Liver (tissue), 8 donors: ENCODE measurements at regions not wholly inside any gene's neighbourhood (a gene's known extent, or its start where the extent isn't known, plus 50 kb on each side); places are given as distances from the start of the nearest gene placed in this dataset.

ENCODE experiments used
- DNase-seq: peaks from one replicate; pipeline ENCODE4 v3.0.0-alpha.2; 2017; ENCODE audit warnings: low spot score
- H3K27ac ChIP-seq, 2 donors: one replicate each; pipeline ENCODE4 v1.7.0; 2013; ENCODE audit warnings: inconsistent platforms in 2 of 2, low read length in 2 of 2, control low read depth in 1 of 2, low read depth in 1 of 2, mild to moderate bottlenecking in 1 of 2
- H3K27me3 ChIP-seq, 4 donors: one replicate each; pipeline versions ENCODE4 v1.6.1 to v1.7.0; 2013; ENCODE audit warnings: low read length in 3 of 4, inconsistent platforms in 1 of 4, mild to moderate bottlenecking in 1 of 4, moderate library complexity in 1 of 4; ENCODE audit not compliant: control insufficient read depth in 4 of 4, insufficient read depth in 4 of 4
- H3K36me3 ChIP-seq, 4 donors: one replicate each; pipeline versions ENCODE4 v1.6.1 to v1.7.0; 2013; ENCODE audit warnings: low read length in 3 of 4, mild to moderate bottlenecking in 3 of 4, low read depth in 1 of 4, moderate library complexity in 1 of 4; ENCODE audit not compliant: control insufficient read depth in 4 of 4, insufficient read depth in 3 of 4
- H3K4me1 ChIP-seq, 4 donors: one replicate each; pipeline versions ENCODE4 v1.6.1 to v1.7.0; 2013; ENCODE audit warnings: low read length in 3 of 4, mild to moderate bottlenecking in 3 of 4, moderate library complexity in 1 of 4; ENCODE audit not compliant: control insufficient read depth in 4 of 4, insufficient read depth in 4 of 4
- H3K4me3 ChIP-seq, 3 donors: one replicate each; pipeline versions ENCODE4 v1.6.1 to v1.7.0; 2013; ENCODE audit warnings: low read length in 3 of 3, control low read depth in 1 of 3, low read depth in 1 of 3, mild to moderate bottlenecking in 1 of 3
- H3K9ac ChIP-seq, 2 donors: one replicate each; pipeline ENCODE4 v1.7.0; 2013; ENCODE audit warnings: low read length in 2 of 2, mild to moderate bottlenecking in 2 of 2, moderate library complexity in 2 of 2, control low read depth in 1 of 2, low read depth in 1 of 2
- H3K9me3 ChIP-seq, 4 donors: one replicate each; pipeline versions ENCODE4 v1.6.1 to v1.7.0; 2013; ENCODE audit warnings: low read length in 3 of 4; ENCODE audit not compliant: control insufficient read depth in 4 of 4
- ATF3 ChIP-seq: IDR thresholded peaks from 2 replicates; pipeline ENCODE4 v1.6.1; 2016; ENCODE audit warnings: antibody characterized with exemption
- CTCF ChIP-seq: fragments of 150-350 bp; IDR thresholded peaks from 2 replicates; pipeline ENCODE4 v1.5.1; 2017; ENCODE audit warnings: improper control_type of control experiment, low read depth, low read length; ENCODE audit not compliant: missing input control
- EGR1 ChIP-seq, 2 donors: IDR thresholded peaks; 2 replicates each; pipeline ENCODE4 v1.6.1; 2016 to 2018; ENCODE audit warnings: antibody characterized with exemption in 2 of 2, low read depth in 2 of 2
- FOXA1 ChIP-seq: IDR thresholded peaks from 2 replicates; pipeline ENCODE4 v1.6.1; 2016; ENCODE audit warnings: antibody characterized with exemption
- FOXA2 ChIP-seq: IDR thresholded peaks from 2 replicates; pipeline ENCODE4 v1.6.1; 2016; ENCODE audit warnings: antibody characterized with exemption
- GABPA ChIP-seq, 2 donors: IDR thresholded peaks in 1 of 2; conservative IDR thresholded peaks in 1 of 2; 2 replicates each; pipeline ENCODE4 v1.6.1; 2016; ENCODE audit warnings: antibody characterized with exemption in 2 of 2, mild to moderate bottlenecking in 1 of 2, moderate library complexity in 1 of 2
- HNF4A ChIP-seq, 2 donors: conservative IDR thresholded peaks; 2 replicates each; pipeline ENCODE4 v1.6.1; 2016; ENCODE audit warnings: antibody characterized with exemption in 2 of 2, mild to moderate bottlenecking in 2 of 2
- HNF4G ChIP-seq: IDR thresholded peaks from 2 replicates; pipeline ENCODE4 v1.6.1; 2016; ENCODE audit warnings: antibody characterized with exemption
- JUND ChIP-seq, 2 donors: IDR thresholded peaks; 2 replicates each; pipeline ENCODE4 v1.6.1; 2016; ENCODE audit warnings: antibody characterized with exemption in 2 of 2
- MAX ChIP-seq: IDR thresholded peaks from 2 replicates; pipeline ENCODE4 v1.6.1; 2016; ENCODE audit warnings: antibody characterized with exemption
- NR2F2 ChIP-seq: IDR thresholded peaks from 2 replicates; pipeline ENCODE4 v1.6.1; 2016; ENCODE audit warnings: antibody characterized with exemption
- RAD21 ChIP-seq, 2 donors: IDR thresholded peaks; 2 replicates each; pipeline ENCODE4 v1.6.1; 2016; ENCODE audit warnings: antibody characterized with exemption in 2 of 2, mild to moderate bottlenecking in 2 of 2
- REST ChIP-seq: IDR thresholded peaks from 2 replicates; pipeline ENCODE4 v1.6.1; 2016; ENCODE audit warnings: antibody characterized with exemption, mild to moderate bottlenecking
- SP1 ChIP-seq: IDR thresholded peaks from 2 replicates; pipeline ENCODE4 v1.6.1; 2018; ENCODE audit warnings: antibody characterized with exemption, mild to moderate bottlenecking
- TAF1 ChIP-seq: conservative IDR thresholded peaks from 2 replicates; pipeline ENCODE4 v1.6.1; 2016; ENCODE audit warnings: antibody characterized with exemption, mild to moderate bottlenecking
- YY1 ChIP-seq: IDR thresholded peaks from 2 replicates; pipeline ENCODE4 v1.6.1; 2016; ENCODE audit warnings: antibody characterized with exemption, mild to moderate bottlenecking
- ZBTB33 ChIP-seq: IDR thresholded peaks from 2 replicates; pipeline ENCODE4 v1.6.1; 2016; ENCODE audit warnings: antibody characterized with exemption
- WGBS: extraction: QIAGEN DNeasy Blood & Tissue Kit; methylation state at CpG from one replicate; pipeline ENCODE4 v1.1.7; 2013; 5-methylcytosine and 5-hydroxymethylcytosine counted together
- donor health status: healthy.
- donor health status: healthy.
- donor health status: healthy.
- donor health status: healthy.
- donor health status: healthy.

- 80% methylated on average over 4 of the region's 4 CpGs for WGBS
- H3K27me3 ChIP-seq: no peaks in the 10 kb centered on the region
- H3K4me3 ChIP-seq: no peak overlapping the region
- no peak overlapping the region for H3K27ac ChIP-seq
- no peak overlapping the region for H3K9ac ChIP-seq
- H3K4me1 ChIP-seq: peaks cover 0 to 8% (median 3%) of the 10 kb centered on the region in 4 donors
- H3K9me3 ChIP-seq: peaks cover 0 to 1% (median 0%) of the 10 kb centered on the region in 4 donors
- H3K36me3 ChIP-seq: no peaks in the 10 kb centered on the region
- TF ChIP-seq RAD21 (IDR thresholded peaks at IDR 0.05) (no peak), YY1 (no peak), REST (no peak), NR2F2 (no peak), GABPA (IDR thresholded peaks at IDR 0.05 in 1 of 2, conservative IDR thresholded peaks at IDR 0.05 in 1 of 2) (no peak), FOXA1 (no peak), JUND (IDR thresholded peaks at IDR 0.05) (no peak), HNF4G (no peak), ZBTB33 (no peak), HNF4A (conservative IDR thresholded peaks at IDR 0.05) (no peak), SP1 (no peak), EGR1 (IDR thresholded peaks at IDR 0.05; ENCODE audit: low read depth in 2 of 2) (no peak), TAF1 (no peak)
- DNase-seq: no peak
These were observed 331.3 kb upstream of the KLF3 start for GRCh38 chr4:38332699-38333098.

- no peak for DNase-seq
- peaks cover 0 to 8% (median 3%) of the 10 kb centered on the region in 4 donors for H3K4me1 ChIP-seq
- no peaks in the 10 kb centered on the region for H3K36me3 ChIP-seq
- WGBS: 80% methylated on average over 2 of the region's 2 CpGs
- H3K9ac ChIP-seq: no peak overlapping the region
- H3K27me3 ChIP-seq: no peaks in the 10 kb centered on the region
- no peak overlapping the region for H3K4me3 ChIP-seq
- H3K9me3 ChIP-seq: peaks cover 0 to 2% (median under 1%) of the 10 kb centered on the region in 4 donors
- TF ChIP-seq ATF3 (no peak), RAD21 (IDR thresholded peaks at IDR 0.05) (no peak), SP1 (no peak)
- H3K27ac ChIP-seq: no peak overlapping the region
These were observed 330.8 kb upstream of the KLF3 start for GRCh38 chr4:38333219-38333618.

- Histone ChIP-seq H3K4me1 (peaks cover 0 to 8% (median 3%) of the 10 kb centered on the region in 4 donors), H3K9me3 (peaks cover 0 to 8% (median 5%) of the 10 kb centered on the region in 4 donors), H3K36me3 (no peaks in the 10 kb centered on the region), H3K27me3 (no peaks in the 10 kb centered on the region), H3K4me3 (no peak overlapping the region), H3K9ac (no peak overlapping the region), H3K27ac (no peak overlapping the region)
- 35% methylated on average over 1 of the region's 1 CpG for WGBS
- DNase-seq: no peak
- no peak for TF ChIP-seq CTCF
- TF ChIP-seq HNF4G: no peak
- TF ChIP-seq SP1: no peak
- TF ChIP-seq ATF3: no peak
- no peak for TF ChIP-seq GABPA (IDR thresholded peaks at IDR 0.05 in 1 of 2, conservative IDR thresholded peaks at IDR 0.05 in 1 of 2)
- no peak for TF ChIP-seq ZBTB33
- no peak for TF ChIP-seq YY1
- no peak for TF ChIP-seq MAX
- TF ChIP-seq TAF1: no peak
- no peak for TF ChIP-seq JUND (IDR thresholded peaks at IDR 0.05)
- TF ChIP-seq HNF4A (conservative IDR thresholded peaks at IDR 0.05): no peak
- TF ChIP-seq NR2F2: no peak
- TF ChIP-seq FOXA2: no peak
These were observed 329.2 kb upstream of the KLF3 start for GRCh38 chr4:38334791-38335190.
